Lower lobe of right lung (tissue), 2 donors: ENCODE measurements at regions not wholly inside any gene's neighbourhood (a gene's known extent, or its start where the extent isn't known, plus 50 kb on each side); places are given as distances from the start of the nearest gene placed in this dataset.

ENCODE experiments used
- ATAC-seq, 2 donors: fragments of 200-7000 bp; cut with Tn5 transposase; one replicate each; pipeline ENCODE4 v1.9.1; 2020 to 2022; ENCODE audit warnings: mild to moderate bottlenecking in 2 of 2, moderate library complexity in 2 of 2
- DNase-seq: peaks from one replicate; pipeline ENCODE4 v3.0.0-alpha.2; 2020
- H3K27ac ChIP-seq: fragments of 200-600 bp; one replicate; pipeline ENCODE4 v1.8.0; 2022
- H3K27me3 ChIP-seq: fragments of 200-600 bp; one replicate; pipeline ENCODE4 v1.8.0; 2022; ENCODE audit warnings: low read depth
- H3K36me3 ChIP-seq: fragments of 200-600 bp; one replicate; pipeline ENCODE4 v1.8.0; 2022; ENCODE audit warnings: mild to moderate bottlenecking
- H3K4me1 ChIP-seq: fragments of 200-600 bp; one replicate; pipeline ENCODE4 v1.8.0; 2022
- H3K4me3 ChIP-seq: fragments of 200-600 bp; one replicate; pipeline ENCODE4 v1.8.0; 2022; ENCODE audit warnings: mild to moderate bottlenecking
- H3K9me3 ChIP-seq: fragments of 200-600 bp; one replicate; pipeline ENCODE4 v1.8.0; 2022
- intact Hi-C: fragments of 100-400 bp; cut with DNase I; formaldehyde crosslinking; loops from one replicate; pipeline ENCODE4 v1.11.0; 2022
- TF ChIP-seq, protein P1 (sequence below): fragments of 200-600 bp; IDR thresholded peaks from one replicate; pipeline ENCODE4 v1.8.0; 2022; ENCODE audit warnings: antibody characterized with exemption, mild to moderate bottlenecking
- donor health status: DM: no; HTN: yes; CAD: no; lungs with severe emphysema.

DNA sequence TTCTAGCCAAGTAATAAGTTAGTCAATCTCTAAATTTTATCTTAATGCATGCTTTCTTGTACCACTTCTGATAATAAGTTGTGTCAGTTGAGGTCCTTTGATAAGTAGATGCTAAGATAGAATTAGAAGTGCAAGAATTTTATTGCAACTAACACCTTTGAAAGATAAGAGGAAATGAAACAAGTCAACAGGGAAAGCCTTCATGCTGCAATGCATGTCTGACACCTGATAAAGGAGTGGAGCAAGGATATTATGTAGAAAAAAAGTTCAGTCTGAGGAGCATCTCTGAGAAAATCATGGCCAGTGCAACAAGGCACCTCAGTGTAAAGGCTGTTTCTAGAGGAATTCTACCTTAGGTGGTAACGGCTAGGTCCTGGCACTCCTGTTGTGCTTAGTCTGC is 210.7 kb upstream of the PPP1R2C start:
- no peak for DNase-seq

DNA sequence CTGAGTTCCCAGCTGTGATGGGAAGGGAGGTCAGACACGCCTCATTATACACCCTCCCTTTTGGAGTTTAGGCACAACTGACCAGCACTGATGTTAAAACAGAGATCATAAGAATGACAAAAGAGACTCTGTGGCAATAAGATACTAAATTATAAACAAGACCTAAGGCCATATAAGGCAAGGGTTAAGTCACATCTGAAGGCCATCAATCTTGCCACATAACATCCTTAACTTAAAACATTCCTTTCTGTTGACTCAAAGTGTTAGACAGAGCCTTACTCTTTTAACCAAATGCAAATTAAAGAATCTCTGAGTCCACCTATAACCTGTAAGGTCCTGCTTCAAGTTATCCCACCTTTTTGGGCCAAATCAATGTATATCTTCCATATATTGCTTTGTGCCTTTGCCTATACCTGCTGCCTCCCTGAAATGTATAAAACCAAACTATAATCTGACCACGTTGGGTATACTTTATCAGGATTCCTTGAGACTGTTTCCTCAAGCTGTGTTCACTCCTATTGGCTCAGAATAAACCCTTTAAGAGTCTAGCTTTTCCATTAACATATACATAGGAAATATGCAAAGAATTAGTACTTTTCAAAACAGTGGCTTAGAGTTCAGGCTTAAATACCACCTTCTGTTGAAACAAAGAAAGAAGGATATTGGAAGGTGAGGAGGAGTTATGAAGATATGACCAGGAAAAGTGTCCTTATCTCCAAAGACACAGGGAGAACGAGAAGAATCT is 214.4 kb upstream of the PPP1R2C start:
- no peak overlapping the region for H3K27ac ChIP-seq
- ATAC-seq (no peak), DNase-seq (no peak)
- H3K4me3 ChIP-seq, result no peak overlapping the region
- intact Hi-C loops, result no loop called here
- H3K9me3 ChIP-seq, result no peaks in the 10 kb centered on the region
- H3K36me3 ChIP-seq, result no peaks in the 10 kb centered on the region
- TF ChIP-seq, protein P1, sequence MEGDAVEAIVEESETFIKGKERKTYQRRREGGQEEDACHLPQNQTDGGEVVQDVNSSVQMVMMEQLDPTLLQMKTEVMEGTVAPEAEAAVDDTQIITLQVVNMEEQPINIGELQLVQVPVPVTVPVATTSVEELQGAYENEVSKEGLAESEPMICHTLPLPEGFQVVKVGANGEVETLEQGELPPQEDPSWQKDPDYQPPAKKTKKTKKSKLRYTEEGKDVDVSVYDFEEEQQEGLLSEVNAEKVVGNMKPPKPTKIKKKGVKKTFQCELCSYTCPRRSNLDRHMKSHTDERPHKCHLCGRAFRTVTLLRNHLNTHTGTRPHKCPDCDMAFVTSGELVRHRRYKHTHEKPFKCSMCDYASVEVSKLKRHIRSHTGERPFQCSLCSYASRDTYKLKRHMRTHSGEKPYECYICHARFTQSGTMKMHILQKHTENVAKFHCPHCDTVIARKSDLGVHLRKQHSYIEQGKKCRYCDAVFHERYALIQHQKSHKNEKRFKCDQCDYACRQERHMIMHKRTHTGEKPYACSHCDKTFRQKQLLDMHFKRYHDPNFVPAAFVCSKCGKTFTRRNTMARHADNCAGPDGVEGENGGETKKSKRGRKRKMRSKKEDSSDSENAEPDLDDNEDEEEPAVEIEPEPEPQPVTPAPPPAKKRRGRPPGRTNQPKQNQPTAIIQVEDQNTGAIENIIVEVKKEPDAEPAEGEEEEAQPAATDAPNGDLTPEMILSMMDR, result no peak
- H3K4me1 ChIP-seq, result no peaks in the 10 kb centered on the region
- no peaks in the 10 kb centered on the region for H3K27me3 ChIP-seq

More for the DNA sequence above, 210.7 kb upstream of the PPP1R2C start:
- TF ChIP-seq, protein P1, result no peak
- Histone ChIP-seq H3K36me3 (no peaks in the 10 kb centered on the region), H3K4me3 (no peak overlapping the region), H3K27ac (no peak overlapping the region), H3K27me3 (no peaks in the 10 kb centered on the region), H3K4me1 (no peaks in the 10 kb centered on the region), H3K9me3 (no peaks in the 10 kb centered on the region)
- no peak for ATAC-seq
- intact Hi-C loops, result no loop called here

DNA sequence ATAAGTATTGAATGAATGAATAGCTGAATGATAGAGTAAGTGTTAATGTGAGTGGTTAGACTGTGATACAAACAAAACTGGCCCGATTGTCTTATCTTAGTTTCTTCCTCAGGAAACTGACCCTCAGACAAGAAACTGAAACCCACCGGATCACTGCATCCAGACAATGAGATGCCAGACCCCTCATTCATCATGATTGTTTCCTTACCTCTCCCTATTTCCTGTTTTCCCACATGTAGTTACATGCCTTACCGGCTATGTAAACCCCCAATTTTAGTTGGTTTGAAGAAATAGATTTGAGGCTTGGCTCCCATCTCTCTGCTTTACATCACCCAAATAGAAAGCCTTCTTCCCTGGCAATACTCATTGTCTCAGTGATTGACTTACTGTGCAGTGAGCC is 218.9 kb upstream of the PPP1R2C start:
- ATAC-seq (no peak), DNase-seq (no peak)
- Histone ChIP-seq H3K4me3 (no peak overlapping the region), H3K9me3 (no peaks in the 10 kb centered on the region), H3K27ac (no peak overlapping the region), H3K4me1 (no peaks in the 10 kb centered on the region), H3K36me3 (no peaks in the 10 kb centered on the region), H3K27me3 (no peaks in the 10 kb centered on the region)
- intact Hi-C loops, result no loop called here
- TF ChIP-seq, protein P1, result no peak

DNA sequence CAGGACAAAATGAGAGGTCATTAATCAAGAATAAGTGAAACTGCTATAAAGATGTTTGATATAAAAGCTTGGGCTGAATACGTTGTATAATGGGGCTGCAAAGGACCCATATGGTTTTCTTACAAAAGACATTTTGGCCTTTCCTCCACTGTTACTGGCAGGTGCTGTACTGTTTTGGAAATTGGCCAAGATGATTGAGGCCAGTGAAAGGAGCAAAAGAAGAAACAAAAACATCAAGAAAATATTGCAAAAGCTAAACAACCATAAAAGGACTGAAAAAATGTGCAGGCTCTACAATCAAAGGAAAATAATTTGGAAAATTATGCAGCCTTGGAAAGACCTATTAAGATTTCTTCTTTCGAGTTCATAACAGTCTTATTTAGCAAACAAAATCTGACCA is 222.2 kb upstream of the PPP1R2C start:
- TF ChIP-seq, protein P1, result no peak
- no peaks in the 10 kb centered on the region for H3K9me3 ChIP-seq
- intact Hi-C loops, result no loop called here
- no peak overlapping the region for H3K27ac ChIP-seq
- no peaks in the 10 kb centered on the region for H3K36me3 ChIP-seq
- H3K4me3 ChIP-seq, result no peak overlapping the region
- no peaks in the 10 kb centered on the region for H3K27me3 ChIP-seq
- no peaks in the 10 kb centered on the region for H3K4me1 ChIP-seq
- DNase-seq (no peak), ATAC-seq (no peak)

DNA sequence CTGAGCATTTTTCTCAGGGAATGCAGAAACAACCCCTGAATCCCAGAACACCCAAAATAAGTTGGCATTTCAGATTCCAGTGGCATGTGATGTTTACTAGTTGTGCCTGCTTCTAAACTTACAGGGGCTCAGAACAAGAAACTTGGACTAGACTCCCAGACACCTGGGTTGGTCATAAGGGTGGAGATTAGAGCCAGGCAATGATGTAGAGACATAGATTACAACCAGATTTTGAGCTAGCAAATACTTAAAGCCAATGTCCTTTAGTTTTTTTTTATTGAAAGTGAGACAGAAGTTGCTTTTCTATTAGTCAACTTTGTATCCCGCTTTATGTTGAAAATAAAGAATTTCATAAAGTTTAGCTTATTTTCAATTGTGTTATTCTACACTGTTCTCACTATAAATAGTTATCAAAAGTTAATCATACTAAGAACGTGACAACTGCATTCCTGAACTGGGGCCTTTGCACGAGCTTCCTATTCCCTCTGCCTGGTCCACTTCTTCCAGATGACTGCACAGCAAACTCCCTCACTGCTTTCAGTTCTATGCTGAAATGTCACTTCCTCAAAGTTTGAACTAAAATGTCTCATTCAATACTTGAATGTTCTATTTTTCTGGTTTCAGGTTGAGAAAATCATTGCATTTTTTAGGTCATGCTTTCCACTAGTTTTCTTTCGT is 224.7 kb upstream of the PPP1R2C start:
- DNase-seq, result no peak
- TF ChIP-seq, protein P1, result no peak
- no peak for ATAC-seq
- Histone ChIP-seq H3K4me3 (no peak overlapping the region), H3K4me1 (no peaks in the 10 kb centered on the region), H3K27ac (no peak overlapping the region), H3K9me3 (no peaks in the 10 kb centered on the region), H3K27me3 (no peaks in the 10 kb centered on the region), H3K36me3 (no peaks in the 10 kb centered on the region)
- intact Hi-C loops, result no loop called here
